ENCODE measurements at regions not wholly inside any gene's neighbourhood (a gene's known extent, or its start where the extent isn't known, plus 50 kb on each side); places are given as distances from the start of the nearest gene placed in this dataset.

DNA sequence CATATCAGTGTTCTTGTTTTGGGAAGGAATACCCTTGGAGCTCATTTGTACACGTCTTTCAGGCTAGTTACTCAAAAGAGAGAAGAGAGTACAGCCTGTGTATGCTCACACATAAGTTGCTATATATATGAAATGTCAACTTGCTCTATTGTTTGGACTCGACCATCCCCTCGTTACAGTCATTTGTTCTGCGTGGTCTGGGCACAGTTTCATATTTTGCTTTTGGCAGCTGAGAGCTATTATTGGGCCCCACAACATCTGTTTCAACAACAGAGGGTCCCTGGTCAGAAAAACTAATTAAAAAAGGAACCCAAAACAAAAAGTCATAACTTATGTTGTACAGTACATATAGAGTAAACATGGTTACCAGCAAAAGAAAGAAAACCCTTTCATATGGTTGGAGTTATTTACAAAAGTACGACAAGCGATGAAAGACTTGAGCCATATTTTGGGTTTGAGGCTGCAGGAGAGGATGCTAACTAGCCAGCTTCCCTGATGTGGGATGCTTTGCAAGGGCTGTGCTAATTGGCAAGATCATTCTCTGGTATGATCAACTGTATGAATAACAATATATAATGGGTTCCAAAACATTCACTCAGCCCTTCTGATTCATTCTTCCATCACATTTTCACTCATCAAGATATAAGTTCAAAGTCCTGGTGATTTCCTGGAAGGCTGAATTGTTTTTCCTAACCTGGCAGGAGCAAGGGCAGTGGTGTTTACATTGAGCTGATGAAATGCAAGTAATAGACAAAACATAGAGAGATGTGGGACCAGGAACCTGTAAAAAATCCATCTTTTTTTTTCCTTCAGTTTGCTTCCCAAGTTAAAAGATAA is 137.9 kb downstream of the RPS12 start:
- H3K27ac Mint-ChIP-seq (ENCODE audit: low read depth): no peak overlapping the region

DNA sequence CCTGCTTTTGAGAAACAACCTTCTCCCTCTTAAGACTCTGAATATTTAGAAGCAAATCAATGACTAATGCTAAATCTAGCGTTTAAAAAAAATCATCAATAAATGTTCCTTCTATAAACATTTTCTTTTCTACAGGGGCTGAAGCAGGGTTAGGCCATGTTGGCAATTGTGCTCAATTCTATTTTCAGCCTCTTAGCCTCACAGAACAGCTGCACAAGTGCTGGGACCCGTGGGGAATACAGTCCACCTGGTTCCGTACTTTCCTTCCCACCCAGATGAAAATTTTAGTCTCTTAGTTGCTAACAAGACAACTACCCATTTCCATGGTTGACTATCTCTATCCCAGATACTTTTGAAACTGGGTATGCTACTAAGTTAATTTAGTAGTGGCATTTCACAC is 138.6 kb downstream of the RPS12 start:
- H3K4me1 Mint-ChIP-seq: no peaks in the 10 kb centered on the region
- DNase-seq (ENCODE audit: low spot score in 2 of 2) (no peak), ATAC-seq (replicated peaks; ENCODE audit: extremely low read depth, poor library complexity, severe bottlenecking) (no peak)
- H3K36me3 Mint-ChIP-seq (ENCODE audit: insufficient read depth): no peaks in the 10 kb centered on the region
- peaks cover 66% of the 10 kb centered on the region for H3K27me3 Mint-ChIP-seq
- no peak overlapping the region for H3K27ac Mint-ChIP-seq (ENCODE audit: low read depth)
- H3K4me3 Mint-ChIP-seq: no peak overlapping the region
- H3K9me3 Mint-ChIP-seq: no peaks in the 10 kb centered on the region

More for the DNA sequence above, 137.9 kb downstream of the RPS12 start:
- ATAC-seq (replicated peaks; ENCODE audit: extremely low read depth, poor library complexity, severe bottlenecking) (no peak), DNase-seq (ENCODE audit: low spot score in 2 of 2) (no peak)
- no peaks in the 10 kb centered on the region for H3K4me1 Mint-ChIP-seq
- no peak overlapping the region for H3K4me3 Mint-ChIP-seq
- H3K36me3 Mint-ChIP-seq (ENCODE audit: insufficient read depth): no peaks in the 10 kb centered on the region
- H3K9me3 Mint-ChIP-seq: no peaks in the 10 kb centered on the region
- peaks cover 62% of the 10 kb centered on the region for H3K27me3 Mint-ChIP-seq

- no peaks in the 10 kb centered on the region for H3K36me3 Mint-ChIP-seq (ENCODE audit: insufficient read depth)
- DNase-seq (ENCODE audit: low spot score in 2 of 2): no peak
- no peak overlapping the region for H3K4me3 Mint-ChIP-seq
- H3K4me1 Mint-ChIP-seq: no peaks in the 10 kb centered on the region
- no peaks in the 10 kb centered on the region for H3K9me3 Mint-ChIP-seq
- no peak for ATAC-seq (replicated peaks; ENCODE audit: extremely low read depth, poor library complexity, severe bottlenecking)
- H3K27me3 Mint-ChIP-seq: peaks cover 67% of the 10 kb centered on the region
- no peak overlapping the region for H3K27ac Mint-ChIP-seq (ENCODE audit: low read depth)
Measured at GRCh38 chr6:132954222-132954621, 139.9 kb downstream of the RPS12 start.

DNA sequence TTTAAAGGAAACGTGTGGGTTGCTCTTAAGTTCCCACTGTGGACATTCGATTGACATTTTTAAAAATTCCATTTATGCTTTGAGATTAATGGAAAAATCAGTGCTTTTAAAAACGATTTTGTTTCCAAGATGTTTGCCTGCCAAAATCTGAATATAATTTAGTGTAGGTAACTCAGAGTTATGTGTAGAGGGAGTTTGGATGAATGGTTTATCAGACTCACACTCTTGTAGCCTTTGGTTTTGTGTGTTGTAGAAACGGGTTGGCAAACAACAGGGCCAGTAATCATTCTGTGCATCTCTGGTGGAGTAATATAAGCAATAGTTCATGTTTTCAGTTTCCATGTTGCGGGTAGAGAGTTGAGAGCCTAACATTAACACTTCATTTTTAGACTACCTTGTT is 140.6 kb downstream of the RPS12 start:
- peaks cover 67% of the 10 kb centered on the region for H3K27me3 Mint-ChIP-seq
- H3K4me3 Mint-ChIP-seq: no peak overlapping the region
- no peaks in the 10 kb centered on the region for H3K36me3 Mint-ChIP-seq (ENCODE audit: insufficient read depth)
- DNase-seq (ENCODE audit: low spot score in 2 of 2) (no peak), ATAC-seq (replicated peaks; ENCODE audit: extremely low read depth, poor library complexity, severe bottlenecking) (no peak)
- no peaks in the 10 kb centered on the region for H3K9me3 Mint-ChIP-seq
- no peaks in the 10 kb centered on the region for H3K4me1 Mint-ChIP-seq
- no peak overlapping the region for H3K27ac Mint-ChIP-seq (ENCODE audit: low read depth)

DNA sequence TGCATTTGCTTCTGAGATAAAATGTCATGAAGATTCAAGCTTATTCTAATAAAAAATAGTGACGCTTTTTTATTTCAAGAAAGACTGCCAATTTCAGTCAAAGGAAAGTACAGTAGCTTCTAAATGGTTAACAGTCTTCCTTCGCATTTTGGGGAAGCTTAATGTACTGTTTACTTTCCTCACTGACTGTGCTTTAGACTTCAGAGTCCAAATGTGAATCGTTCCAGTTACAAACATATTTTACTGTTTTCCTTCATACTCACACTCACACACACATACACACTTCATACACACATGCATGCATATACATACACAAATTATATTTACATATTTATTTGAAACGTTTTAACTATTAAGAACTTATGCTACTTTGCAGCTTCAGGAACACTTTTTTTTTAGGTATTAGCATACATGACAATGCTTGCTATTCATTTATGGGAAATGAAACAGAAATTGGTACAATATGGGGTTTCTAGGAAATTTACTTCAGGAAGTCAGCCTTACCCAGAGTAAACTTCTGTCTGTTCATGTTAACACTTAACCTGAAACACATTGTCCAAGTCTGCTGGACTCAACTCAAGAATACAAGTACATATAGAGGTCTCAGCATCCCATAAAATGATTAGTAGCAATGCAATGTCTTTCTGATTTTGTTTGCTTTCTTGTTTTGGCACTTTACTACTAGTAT is 145.4 kb downstream of the RPS12 start:
- Mint-ChIP-seq H3K9me3 (no peaks in the 10 kb centered on the region), H3K4me1 (no peaks in the 10 kb centered on the region), H3K36me3 (ENCODE audit: insufficient read depth) (no peaks in the 10 kb centered on the region), H3K4me3 (no peak overlapping the region), H3K27me3 (peaks cover 73% of the 10 kb centered on the region), H3K27ac (ENCODE audit: low read depth) (no peak overlapping the region)
- no peak for DNase-seq (ENCODE audit: low spot score in 2 of 2)
- ATAC-seq (replicated peaks; ENCODE audit: extremely low read depth, poor library complexity, severe bottlenecking): no peak

DNA sequence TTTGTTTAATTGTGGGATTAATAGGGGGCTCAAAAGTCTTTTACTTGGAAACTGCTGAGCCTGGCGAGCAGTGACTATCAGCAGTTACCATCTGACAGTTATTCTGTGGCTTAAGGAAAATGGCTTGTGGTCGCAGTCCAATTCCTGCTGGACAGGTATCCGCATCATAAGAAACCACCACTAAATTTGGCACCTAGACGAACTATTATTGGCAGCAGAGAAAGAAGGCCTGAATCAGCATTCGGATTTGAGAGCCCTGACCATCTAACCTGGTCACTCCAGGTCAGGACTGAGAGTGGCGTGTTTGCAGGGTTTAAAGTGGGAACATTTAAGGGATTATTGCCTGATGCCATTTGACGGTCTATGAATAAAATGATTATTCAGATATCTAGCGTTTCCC is 146.4 kb downstream of the RPS12 start:
- DNase-seq (ENCODE audit: low spot score in 2 of 2) (no peak), ATAC-seq (replicated peaks; ENCODE audit: extremely low read depth, poor library complexity, severe bottlenecking) (no peak)
- Mint-ChIP-seq H3K4me1 (no peaks in the 10 kb centered on the region), H3K27ac (ENCODE audit: low read depth) (no peak overlapping the region), H3K27me3 (peaks cover 67% of the 10 kb centered on the region), H3K36me3 (ENCODE audit: insufficient read depth) (no peaks in the 10 kb centered on the region), H3K9me3 (no peaks in the 10 kb centered on the region), H3K4me3 (no peak overlapping the region)

- Mint-ChIP-seq H3K4me1 (no peaks in the 10 kb centered on the region), H3K9me3 (no peaks in the 10 kb centered on the region), H3K27ac (ENCODE audit: low read depth) (no peak overlapping the region), H3K27me3 (peaks cover 67% of the 10 kb centered on the region), H3K36me3 (ENCODE audit: insufficient read depth) (no peaks in the 10 kb centered on the region), H3K4me3 (no peak overlapping the region)
- DNase-seq (ENCODE audit: low spot score in 2 of 2): no peak
- ATAC-seq (replicated peaks; ENCODE audit: extremely low read depth, poor library complexity, severe bottlenecking): no peak
Measured at GRCh38 chr6:132961122-132961521, 146.8 kb downstream of the RPS12 start.

GRCh38 chr6:132961610-132962009 is 147.2 kb downstream of the RPS12 start:
- peaks cover 67% of the 10 kb centered on the region for H3K27me3 Mint-ChIP-seq
- H3K4me3 Mint-ChIP-seq: no peak overlapping the region

DNA sequence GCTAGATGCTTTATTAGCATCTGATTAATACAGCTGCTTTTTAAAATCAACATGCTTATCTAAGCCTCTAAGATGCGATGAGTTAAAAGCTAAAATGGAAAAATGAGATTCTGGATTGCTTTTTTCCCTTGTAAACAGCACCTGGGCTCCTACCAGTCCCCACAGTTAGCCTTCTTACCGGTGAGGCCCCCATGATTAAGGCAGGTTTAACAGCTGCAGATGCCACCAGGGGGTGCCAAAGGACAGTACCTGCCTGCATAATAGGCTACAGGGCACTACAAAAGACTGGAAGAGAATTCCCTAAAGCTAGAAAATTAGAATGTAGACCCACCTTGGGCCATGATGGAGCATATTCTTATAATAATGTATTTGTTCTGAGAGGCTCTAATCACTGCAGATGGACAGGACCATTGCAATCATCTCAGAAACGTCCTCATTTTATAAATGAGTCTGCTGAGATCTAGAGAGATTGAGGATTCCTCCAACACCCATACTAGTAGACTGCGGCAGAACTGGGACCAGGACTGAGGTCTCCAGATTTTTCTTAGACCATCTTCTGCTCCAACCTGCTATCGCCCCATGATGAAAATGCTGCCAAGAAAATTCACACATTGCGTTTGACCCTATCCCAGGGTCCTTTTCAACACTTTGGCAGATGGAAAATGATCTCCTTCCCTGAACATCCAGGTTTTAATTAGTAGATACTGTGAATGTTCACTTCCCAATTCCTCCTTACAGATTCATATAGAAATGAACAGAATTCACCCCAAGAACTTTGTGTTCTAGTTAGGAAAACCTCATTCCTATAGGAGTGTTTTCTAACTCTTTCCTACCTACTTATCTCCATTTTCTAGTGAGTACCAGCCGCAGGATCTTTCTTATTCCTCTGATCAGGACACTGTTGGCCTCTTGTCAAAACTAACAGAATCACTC is 148.8 kb downstream of the RPS12 start:
- Mint-ChIP-seq H3K9me3 (no peaks in the 10 kb centered on the region), H3K4me1 (no peaks in the 10 kb centered on the region), H3K27ac (ENCODE audit: low read depth) (no peak overlapping the region), H3K36me3 (ENCODE audit: insufficient read depth) (no peaks in the 10 kb centered on the region), H3K4me3 (no peak overlapping the region), H3K27me3 (peaks cover 55% of the 10 kb centered on the region)
- ATAC-seq (replicated peaks; ENCODE audit: extremely low read depth, poor library complexity, severe bottlenecking) (peak; percentile 62), DNase-seq (ENCODE audit: low spot score in 2 of 2) (peak; percentile 15 to 20)

More at GRCh38 chr6:132961610-132962009, 147.2 kb downstream of the RPS12 start:
- Mint-ChIP-seq H3K36me3 (ENCODE audit: insufficient read depth) (no peaks in the 10 kb centered on the region), H3K4me1 (no peaks in the 10 kb centered on the region), H3K9me3 (no peaks in the 10 kb centered on the region), H3K27ac (ENCODE audit: low read depth) (no peak overlapping the region)
- no peak for DNase-seq (ENCODE audit: low spot score in 2 of 2)
- ATAC-seq (replicated peaks; ENCODE audit: extremely low read depth, poor library complexity, severe bottlenecking): no peak

DNA sequence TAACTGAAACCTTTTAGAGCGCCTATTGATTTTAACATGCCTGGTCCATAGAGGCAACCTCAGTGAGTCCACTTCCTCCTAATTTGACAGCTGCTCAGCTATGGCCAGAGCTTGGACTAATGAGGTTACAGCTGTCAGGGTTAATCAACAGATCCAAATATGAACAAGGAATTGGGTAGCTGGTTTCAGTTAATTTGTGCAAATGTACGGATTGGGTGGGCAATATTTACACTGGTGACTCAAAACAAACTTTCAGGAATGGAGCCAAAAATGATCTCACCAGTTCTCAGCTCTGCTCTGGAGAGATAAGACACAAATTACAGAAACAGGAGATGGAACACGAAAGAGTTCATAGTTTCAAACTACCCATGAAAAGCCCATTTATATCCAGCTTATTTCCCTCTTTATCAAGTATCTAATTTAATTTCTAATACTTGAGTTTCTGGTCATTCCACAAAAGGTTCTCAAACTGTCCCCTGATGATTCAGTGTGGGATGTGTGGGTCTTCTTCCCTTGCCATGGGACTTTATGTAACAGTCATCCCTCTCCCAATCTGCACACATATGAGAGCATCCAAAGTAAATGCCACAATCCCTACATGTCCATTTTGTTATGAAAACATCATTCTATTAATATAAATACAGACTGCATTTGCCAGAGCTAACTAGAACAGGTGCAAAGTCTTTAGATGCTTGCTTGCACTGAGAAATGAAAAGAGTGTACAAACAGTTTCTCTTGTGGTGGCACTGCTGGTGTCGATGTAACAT is 149.9 kb downstream of the RPS12 start:
- H3K36me3 Mint-ChIP-seq (ENCODE audit: insufficient read depth): no peaks in the 10 kb centered on the region

DNA sequence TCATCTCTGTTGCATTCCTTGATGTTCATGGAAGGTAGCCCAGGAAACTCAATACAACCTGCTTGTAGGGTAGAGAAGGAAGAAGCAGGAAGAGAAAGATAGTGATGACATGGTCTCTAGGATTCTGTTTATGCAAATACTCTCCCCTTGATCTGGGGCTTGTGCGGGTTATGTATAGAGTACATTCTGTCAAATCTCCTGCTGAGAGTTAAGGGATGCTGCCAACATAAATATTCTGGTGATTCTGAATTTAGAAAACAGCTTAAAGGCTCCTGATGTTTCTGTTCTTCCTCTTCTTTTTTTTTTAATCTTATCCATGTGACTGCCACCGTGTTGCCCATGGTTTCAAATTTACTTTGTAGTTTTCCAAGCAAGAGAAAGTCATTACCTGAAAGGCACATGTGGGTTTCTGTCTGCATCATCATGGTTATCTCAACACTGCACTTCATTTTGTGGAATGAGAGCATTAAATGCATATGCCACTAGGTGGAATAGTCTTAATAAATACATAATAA is 150.6 kb downstream of the RPS12 start:
- Mint-ChIP-seq H3K4me3 (no peak overlapping the region), H3K4me1 (no peaks in the 10 kb centered on the region), H3K9me3 (no peaks in the 10 kb centered on the region), H3K27me3 (peaks cover 49% of the 10 kb centered on the region), H3K27ac (ENCODE audit: low read depth) (no peak overlapping the region), H3K36me3 (ENCODE audit: insufficient read depth) (no peaks in the 10 kb centered on the region)
- ATAC-seq (replicated peaks; ENCODE audit: extremely low read depth, poor library complexity, severe bottlenecking): no peak
- no peak for DNase-seq (ENCODE audit: low spot score in 2 of 2)

More for the DNA sequence above, 149.9 kb downstream of the RPS12 start:
- no peak overlapping the region for H3K27ac Mint-ChIP-seq (ENCODE audit: low read depth)
- H3K9me3 Mint-ChIP-seq: no peaks in the 10 kb centered on the region
- ATAC-seq (replicated peaks; ENCODE audit: extremely low read depth, poor library complexity, severe bottlenecking) (no peak), DNase-seq (ENCODE audit: low spot score in 2 of 2) (no peak)
- H3K4me3 Mint-ChIP-seq: no peak overlapping the region
- H3K27me3 Mint-ChIP-seq: peaks cover 49% of the 10 kb centered on the region
- H3K4me1 Mint-ChIP-seq: no peaks in the 10 kb centered on the region

GRCh38 chr6:132967871-132968270 is 153.5 kb downstream of the RPS12 start:
- peaks cover 44% of the 10 kb centered on the region for H3K27me3 Mint-ChIP-seq
- no peak overlapping the region for H3K27ac Mint-ChIP-seq (ENCODE audit: low read depth)
- ATAC-seq (replicated peaks; ENCODE audit: extremely low read depth, poor library complexity, severe bottlenecking) (no peak), DNase-seq (ENCODE audit: low spot score in 2 of 2) (no peak)
- no peaks in the 10 kb centered on the region for H3K36me3 Mint-ChIP-seq (ENCODE audit: insufficient read depth)
- no peaks in the 10 kb centered on the region for H3K9me3 Mint-ChIP-seq
- H3K4me1 Mint-ChIP-seq: no peaks in the 10 kb centered on the region
- no peak overlapping the region for H3K4me3 Mint-ChIP-seq

Data from central memory CD8-positive, alpha-beta T cell (primary cell).